ENCODE measurements at regions not wholly inside any gene's neighbourhood (a gene's known extent, or its start where the extent isn't known, plus 50 kb on each side); places are given as distances from the start of the nearest gene placed in this dataset.

DNA sequence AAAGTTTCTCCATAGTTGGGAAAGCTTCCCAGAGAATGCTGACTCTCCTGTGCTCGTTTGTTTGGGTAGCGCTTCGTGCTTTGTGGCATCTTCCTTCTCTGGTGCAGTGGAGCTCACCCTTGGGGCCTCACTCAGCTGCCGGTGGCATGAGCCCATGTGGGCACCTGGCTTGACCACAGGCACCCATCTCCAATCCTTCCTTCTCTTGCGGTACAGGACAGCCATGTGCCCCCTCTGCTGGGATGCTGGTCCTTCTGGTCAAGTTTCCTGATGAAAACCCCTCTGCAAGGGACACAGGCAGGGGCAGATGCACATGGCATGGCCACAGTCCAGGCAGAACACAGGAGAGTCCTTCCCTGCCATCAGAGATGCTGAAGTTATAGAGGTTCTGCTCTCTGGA is 555.9 kb upstream of the HS6ST1 start:
- no peak for DNase-seq (ENCODE audit: low read depth, low spot score)
- ChIA-PET CTCF (no interaction called here), POLR2A (no interaction called here)
- H3K27ac ChIP-seq (ENCODE audit: low read depth, low read length) = no peak overlapping the region
- no peaks in the 10 kb centered on the region for H3K27me3 ChIP-seq (ENCODE audit: control insufficient read depth, insufficient read depth, low read length)
- no peak overlapping the region for H3K4me3 ChIP-seq (ENCODE audit: low read depth, low read length)
- H3K9me3 ChIP-seq (ENCODE audit: control insufficient read depth, insufficient read depth, low read length) = peaks cover 12% of the 10 kb centered on the region
- TF ChIP-seq CTCF (IDR thresholded peaks at IDR 0.05; ENCODE audit: low read depth, low read length) = no peak

DNA sequence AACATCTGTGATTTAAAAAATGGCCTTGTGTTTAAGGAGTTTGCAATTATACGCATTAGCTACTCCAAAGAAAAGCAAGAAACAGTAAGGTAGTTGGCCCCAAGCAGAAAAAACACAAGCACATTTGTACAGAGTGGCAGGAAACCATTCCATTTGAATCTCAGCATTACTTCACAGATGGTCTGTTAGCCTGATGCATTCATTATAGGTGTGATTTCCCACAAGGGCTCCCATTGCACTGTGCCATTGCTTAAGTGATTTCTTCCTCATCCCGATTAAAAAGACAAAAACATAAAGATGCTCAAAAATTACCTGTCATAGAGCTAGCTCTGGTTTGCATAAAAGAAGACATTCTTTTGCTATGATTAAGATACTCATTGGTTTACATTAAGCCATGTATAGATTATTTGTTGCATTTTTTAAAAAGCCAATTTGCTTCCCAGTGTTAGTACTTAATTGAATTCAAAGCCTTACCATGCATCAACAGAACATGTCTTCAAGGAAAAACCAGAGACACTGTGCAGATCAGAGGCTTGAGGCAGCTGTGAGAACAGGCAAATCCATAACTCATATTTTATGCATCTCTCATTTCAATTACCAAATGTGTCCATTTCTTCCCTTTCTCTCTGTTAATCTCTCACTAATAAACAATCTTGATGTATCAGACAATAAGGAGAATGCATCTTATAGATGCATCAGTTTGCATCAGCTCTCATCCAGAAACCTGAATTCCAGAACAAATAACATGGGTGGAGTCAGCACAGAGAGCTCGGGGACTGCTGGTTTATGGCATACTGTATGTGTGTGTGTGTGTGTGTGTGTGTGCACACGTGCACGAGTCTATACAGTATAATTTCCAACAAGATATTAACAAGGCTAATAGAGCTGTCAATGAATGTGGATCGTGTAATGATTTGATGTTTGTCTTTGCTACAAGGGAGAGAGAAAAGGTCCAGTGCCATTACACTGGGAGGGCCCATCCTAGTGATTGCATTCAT is 558.6 kb upstream of the HS6ST1 start:
- Histone ChIP-seq H3K27ac (ENCODE audit: low read depth, low read length) (no peak overlapping the region), H3K27me3 (ENCODE audit: control insufficient read depth, insufficient read depth, low read length) (no peaks in the 10 kb centered on the region), H3K4me3 (ENCODE audit: low read depth, low read length) (no peak overlapping the region), H3K9me3 (ENCODE audit: control insufficient read depth, insufficient read depth, low read length) (peaks cover 9% of the 10 kb centered on the region)
- ChIA-PET CTCF (no interaction called here), POLR2A (no interaction called here)
- DNase-seq (ENCODE audit: low read depth, low spot score) = no peak
- TF ChIP-seq CTCF (IDR thresholded peaks at IDR 0.05; ENCODE audit: low read depth, low read length) = no peak

DNA sequence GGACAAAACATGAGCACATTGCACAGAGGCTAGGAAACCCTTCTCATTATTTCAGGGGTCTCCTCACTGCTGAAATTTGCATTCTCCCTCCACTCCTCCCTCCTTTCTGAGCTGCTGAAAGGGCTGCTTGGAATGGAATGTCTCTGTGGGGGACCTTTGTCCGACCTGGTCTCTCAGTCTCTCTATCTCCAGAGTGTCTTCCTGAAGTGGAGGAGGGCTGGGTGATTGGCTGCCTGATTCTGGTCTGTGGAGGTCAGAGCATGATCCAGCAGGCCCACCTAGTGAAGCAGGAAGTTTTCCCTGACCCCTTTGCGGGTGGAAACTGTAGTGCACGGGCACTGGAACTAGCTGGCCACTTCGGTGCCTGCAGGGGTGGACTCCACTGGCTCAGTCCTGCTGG is 560.5 kb upstream of the HS6ST1 start:
- ChIA-PET POLR2A (no interaction called here), CTCF (no interaction called here)
- no peaks in the 10 kb centered on the region for H3K27me3 ChIP-seq (ENCODE audit: control insufficient read depth, insufficient read depth, low read length)
- no peak overlapping the region for H3K4me3 ChIP-seq (ENCODE audit: low read depth, low read length)
- no peak for TF ChIP-seq CTCF (IDR thresholded peaks at IDR 0.05; ENCODE audit: low read depth, low read length)
- no peak for DNase-seq (ENCODE audit: low read depth, low spot score)
- peaks cover 9% of the 10 kb centered on the region for H3K9me3 ChIP-seq (ENCODE audit: control insufficient read depth, insufficient read depth, low read length)
- H3K27ac ChIP-seq (ENCODE audit: low read depth, low read length) = no peak overlapping the region

DNA sequence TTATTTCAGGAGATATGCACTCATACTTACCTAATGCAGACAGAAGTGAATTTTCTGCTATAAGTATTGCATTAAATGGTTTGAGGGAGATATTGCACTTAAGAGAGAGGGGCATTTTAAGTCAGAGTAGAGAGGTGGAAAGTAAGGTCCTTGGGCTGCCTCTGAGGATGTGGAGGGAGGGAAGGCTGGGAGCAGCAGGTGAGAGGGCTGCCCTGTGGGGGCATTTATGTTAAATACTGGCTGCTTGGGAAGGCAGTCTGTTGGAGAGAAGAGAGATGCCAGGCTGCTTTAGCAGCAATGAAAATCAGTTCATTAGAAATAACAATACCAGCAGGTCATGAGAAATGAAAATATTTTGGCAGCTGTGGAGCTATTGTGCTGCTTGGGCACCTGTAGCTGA is 576.2 kb upstream of the HS6ST1 start:
- Histone ChIP-seq H3K9me3 (ENCODE audit: control insufficient read depth, insufficient read depth, low read length) (peaks cover 8% of the 10 kb centered on the region), H3K27me3 (ENCODE audit: control insufficient read depth, insufficient read depth, low read length) (no peaks in the 10 kb centered on the region), H3K4me3 (ENCODE audit: low read depth, low read length) (no peak overlapping the region), H3K27ac (ENCODE audit: low read depth, low read length) (no peak overlapping the region)
- no peak for DNase-seq (ENCODE audit: low read depth, low spot score)
- no peak for TF ChIP-seq CTCF (IDR thresholded peaks at IDR 0.05; ENCODE audit: low read depth, low read length)
- ChIA-PET POLR2A (no interaction called here), CTCF (no interaction called here)

- Histone ChIP-seq H3K27me3 (ENCODE audit: control insufficient read depth, insufficient read depth, low read length) (no peaks in the 10 kb centered on the region), H3K9me3 (ENCODE audit: control insufficient read depth, insufficient read depth, low read length) (peaks cover 25% of the 10 kb centered on the region), H3K27ac (ENCODE audit: low read depth, low read length) (no peak overlapping the region), H3K4me3 (ENCODE audit: low read depth, low read length) (no peak overlapping the region)
- TF ChIP-seq CTCF (IDR thresholded peaks at IDR 0.05; ENCODE audit: low read depth, low read length) = no peak
- POLR2A ChIA-PET = no interaction called here
- CTCF ChIA-PET = no interaction called here
- no peak for DNase-seq (ENCODE audit: low read depth, low spot score)
Measured at GRCh38 chr2:128901572-128902391, 583.1 kb upstream of the HS6ST1 start.

All from AG04450 (cell line).